Cardiac fibroblast (primary cell): ENCODE measurements at regions not wholly inside any gene's neighbourhood (a gene's known extent, or its start where the extent isn't known, plus 50 kb on each side); places are given as distances from the start of the nearest gene placed in this dataset.

ENCODE experiments used
- DNase-seq, 2 donors: peaks; one replicate each; pipeline versions ENCODE4 v3.0.0 to v3.0.0-alpha.2; 2010; ENCODE audit warnings: low read depth in 2 of 2
- H3K4me3 ChIP-seq, 2 donors: replicated peaks in 1 of 2; 1 replicate in 1 of 2; 2 replicates in 1 of 2; pipeline ENCODE4 v1.5.1; 2011; ENCODE audit warnings: low read depth in 2 of 2, low read length in 2 of 2, mild to moderate bottlenecking in 2 of 2, moderate library complexity in 1 of 2
- TF ChIP-seq, protein P1 (sequence below): IDR thresholded peaks from one replicate; pipeline ENCODE4 v1.5.1; 2011; ENCODE audit warnings: low read depth, mild to moderate bottlenecking, low read length, inconsistent platforms

DNA sequence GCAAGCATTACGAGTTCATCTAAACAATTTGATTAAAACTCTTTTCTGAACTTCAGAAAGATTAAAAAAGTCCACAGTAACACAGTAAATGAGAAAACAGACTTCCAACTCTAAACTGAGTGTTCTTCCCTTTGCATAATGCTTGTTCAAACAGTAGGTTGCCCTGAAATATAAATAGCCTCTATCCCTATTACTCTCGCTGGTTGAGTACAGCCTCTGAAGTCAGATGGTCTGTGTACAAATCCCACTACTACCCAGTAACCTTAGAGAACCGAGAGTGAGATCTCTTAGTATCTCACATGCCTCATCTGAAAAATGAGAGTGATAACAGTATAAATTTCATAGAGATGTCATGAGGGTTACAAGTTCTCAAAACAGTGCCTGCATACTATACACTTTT lies 591.6 kb downstream of the CAAP1 start:
- DNase-seq: no peak
- TF ChIP-seq, protein P1, sequence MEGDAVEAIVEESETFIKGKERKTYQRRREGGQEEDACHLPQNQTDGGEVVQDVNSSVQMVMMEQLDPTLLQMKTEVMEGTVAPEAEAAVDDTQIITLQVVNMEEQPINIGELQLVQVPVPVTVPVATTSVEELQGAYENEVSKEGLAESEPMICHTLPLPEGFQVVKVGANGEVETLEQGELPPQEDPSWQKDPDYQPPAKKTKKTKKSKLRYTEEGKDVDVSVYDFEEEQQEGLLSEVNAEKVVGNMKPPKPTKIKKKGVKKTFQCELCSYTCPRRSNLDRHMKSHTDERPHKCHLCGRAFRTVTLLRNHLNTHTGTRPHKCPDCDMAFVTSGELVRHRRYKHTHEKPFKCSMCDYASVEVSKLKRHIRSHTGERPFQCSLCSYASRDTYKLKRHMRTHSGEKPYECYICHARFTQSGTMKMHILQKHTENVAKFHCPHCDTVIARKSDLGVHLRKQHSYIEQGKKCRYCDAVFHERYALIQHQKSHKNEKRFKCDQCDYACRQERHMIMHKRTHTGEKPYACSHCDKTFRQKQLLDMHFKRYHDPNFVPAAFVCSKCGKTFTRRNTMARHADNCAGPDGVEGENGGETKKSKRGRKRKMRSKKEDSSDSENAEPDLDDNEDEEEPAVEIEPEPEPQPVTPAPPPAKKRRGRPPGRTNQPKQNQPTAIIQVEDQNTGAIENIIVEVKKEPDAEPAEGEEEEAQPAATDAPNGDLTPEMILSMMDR: no peak
- no peak overlapping the region for H3K4me3 ChIP-seq

- TF ChIP-seq, protein P1: no peak
- peak; percentile 5 to 66 for DNase-seq
These were observed 595.6 kb downstream of the CAAP1 start for GRCh38 chr9:26296910-26297572.

GRCh38 chr9:26292943-26293342 lies 599.7 kb downstream of the CAAP1 start:
- DNase-seq: peak; percentile 12 to 65
- TF ChIP-seq, protein P1: no peak
- no peak overlapping the region for H3K4me3 ChIP-seq

More at GRCh38 chr9:26296910-26297572, 595.6 kb downstream of the CAAP1 start:
- no peak overlapping the region for H3K4me3 ChIP-seq

GRCh38 chr9:26271495-26272122 lies 593.4 kb upstream of the TUSC1 start:
- no peak overlapping the region for H3K4me3 ChIP-seq
- TF ChIP-seq, protein P1: no peak
- peak in 1 of 2 donors; percentile 40 for DNase-seq

DNA sequence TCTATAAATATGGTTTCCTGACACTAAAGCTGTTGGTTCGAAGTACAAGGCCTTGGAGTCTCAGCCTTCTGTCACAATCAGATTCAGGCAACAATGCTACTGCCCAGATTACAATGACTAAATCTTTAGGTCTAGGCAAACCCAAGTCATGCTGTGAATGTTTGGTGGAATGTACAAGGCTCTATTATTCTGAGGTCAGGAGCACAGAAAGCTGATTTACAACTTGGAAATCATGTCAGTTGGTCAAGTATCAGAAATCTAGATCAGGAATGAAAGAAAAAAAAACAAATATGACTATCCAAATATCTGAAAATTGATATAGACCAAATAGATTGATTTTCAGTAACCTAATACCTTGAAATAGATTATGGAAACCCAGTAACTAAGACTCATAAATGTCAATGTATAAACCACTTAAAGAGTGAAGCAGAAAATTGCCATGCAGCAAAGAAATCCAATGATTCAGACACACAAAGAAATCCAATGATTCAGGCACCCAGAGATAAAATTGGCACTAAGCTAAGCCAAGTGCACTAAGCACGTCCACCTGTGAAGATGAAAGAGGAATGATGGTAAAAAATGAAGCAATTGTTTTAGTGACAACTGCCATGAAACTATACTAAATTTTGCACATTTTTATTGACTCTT lies 588.0 kb upstream of the TUSC1 start:
- peak in 1 of 2 donors; percentile 12 for DNase-seq
- H3K4me3 ChIP-seq: no peak overlapping the region
- TF ChIP-seq, protein P1: no peak

DNA sequence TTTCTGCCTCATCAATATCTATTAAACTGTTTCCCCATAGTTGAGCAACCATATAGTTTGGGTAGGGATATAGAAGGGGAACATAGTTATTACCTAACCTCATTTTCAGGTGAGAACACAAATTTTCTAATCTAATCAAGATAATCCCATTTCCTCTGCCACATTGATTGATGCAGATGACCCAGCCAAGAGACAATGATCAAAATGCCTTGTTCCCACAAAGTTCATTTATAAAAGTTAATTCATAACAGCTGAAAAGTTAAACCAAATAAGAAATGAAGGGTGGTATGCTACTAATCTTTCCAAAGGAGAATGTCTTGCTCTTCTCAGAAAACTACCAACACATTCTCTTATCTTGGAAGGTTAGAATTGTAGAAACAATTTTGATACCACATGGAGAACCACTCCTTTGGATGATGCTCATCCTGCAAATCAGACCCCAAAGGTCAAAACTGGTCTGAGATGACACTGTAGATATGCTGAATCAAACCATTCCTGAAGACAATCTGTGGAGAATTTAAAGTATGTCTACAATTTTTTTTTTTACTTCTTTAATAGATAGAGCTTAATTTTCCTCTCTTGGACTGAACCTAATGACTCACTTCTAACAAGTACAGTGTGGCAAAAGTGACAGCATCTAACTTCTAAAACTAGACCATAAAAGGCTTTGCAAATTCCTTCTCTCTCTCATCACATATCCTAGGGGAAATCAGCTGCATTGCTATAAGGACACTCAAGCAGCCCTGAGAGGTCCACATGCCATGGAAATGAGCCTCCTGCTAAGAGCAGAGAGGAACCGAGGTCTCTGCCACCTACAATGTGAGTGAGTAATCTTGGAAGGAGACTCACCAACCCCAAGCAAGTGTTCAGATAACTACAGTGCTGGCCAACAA lies 586.7 kb upstream of the TUSC1 start:
- peak; percentile 43 to 90 for DNase-seq
- TF ChIP-seq, protein P1: no peak
- no peak overlapping the region for H3K4me3 ChIP-seq
